T-helper 2 cell treated with Interferon-gamma antibody and Interleukin-4, amounts not matched to agents 5 μg/mL and 100 μg/mL, for 36 hours (primary cell): ENCODE measurements at regions not wholly inside any gene's neighbourhood (a gene's known extent, or its start where the extent isn't known, plus 50 kb on each side); places are given as distances from the start of the nearest gene placed in this dataset.
"Not testable (repeated sequence)": the region's sequence is repeated elsewhere in the genome, so short reads cannot be mapped to it uniquely, and the experiment has no call there.

ENCODE experiments used
- DNase-seq: peaks from one replicate; pipeline ENCODE4 v3.0.0; 2021; ENCODE audit warnings: low spot score
- H3K27ac Mint-ChIP-seq: one replicate; pipeline ENCODE4 v1.8.0; 2021; ENCODE audit warnings: mild to moderate bottlenecking, mixed read lengths
- H3K27me3 Mint-ChIP-seq: one replicate; pipeline ENCODE4 v1.8.0; 2021; ENCODE audit warnings: low read depth, mixed read lengths
- H3K36me3 Mint-ChIP-seq: one replicate; pipeline ENCODE4 v1.8.0; 2021; ENCODE audit warnings: low read depth, mixed read lengths
- H3K4me1 Mint-ChIP-seq: one replicate; pipeline ENCODE4 v1.8.0; 2021; ENCODE audit warnings: low read depth, mixed read lengths
- H3K4me3 Mint-ChIP-seq: one replicate; pipeline ENCODE4 v1.8.0; 2022; ENCODE audit warnings: mild to moderate bottlenecking, moderate library complexity, mixed read lengths
- H3K9me3 Mint-ChIP-seq: one replicate; pipeline ENCODE4 v1.8.0; 2021; ENCODE audit warnings: mixed read lengths

DNA sequence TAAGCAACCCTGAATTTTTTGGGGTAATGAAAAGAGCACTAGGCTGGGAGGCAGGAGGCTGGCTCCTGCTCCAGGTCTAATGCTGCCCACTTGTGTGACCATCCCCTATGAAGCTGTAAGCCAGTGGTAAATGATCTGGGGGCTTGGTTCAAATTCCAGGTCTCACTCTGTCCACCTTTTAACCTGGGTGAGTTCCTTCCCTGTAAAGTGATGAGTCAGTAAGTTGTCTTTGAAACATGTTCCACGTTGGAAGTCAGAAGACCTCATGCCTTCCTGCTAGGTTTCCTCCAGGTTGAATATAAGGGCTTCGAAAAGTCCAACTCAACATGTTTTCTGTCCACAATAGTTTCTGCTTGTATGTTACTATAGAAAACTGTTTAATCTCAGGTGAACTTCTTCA is 160.9 kb upstream of the MYT1L start:
- Mint-ChIP-seq H3K4me3 (no peak overlapping the region), H3K9me3 (no peaks in the 10 kb centered on the region), H3K27me3 (no peaks in the 10 kb centered on the region), H3K27ac (no peak overlapping the region), H3K36me3 (no peaks in the 10 kb centered on the region), H3K4me1 (no peaks in the 10 kb centered on the region)
- DNase-seq: no peak

GRCh38 chr2:2484301-2484700 is 153.2 kb upstream of the MYT1L start:
- Mint-ChIP-seq H3K4me1 (no peaks in the 10 kb centered on the region), H3K4me3 (no peak overlapping the region), H3K27ac (no peak overlapping the region), H3K9me3 (no peaks in the 10 kb centered on the region), H3K36me3 (no peaks in the 10 kb centered on the region), H3K27me3 (no peaks in the 10 kb centered on the region)
- no peak for DNase-seq

DNA sequence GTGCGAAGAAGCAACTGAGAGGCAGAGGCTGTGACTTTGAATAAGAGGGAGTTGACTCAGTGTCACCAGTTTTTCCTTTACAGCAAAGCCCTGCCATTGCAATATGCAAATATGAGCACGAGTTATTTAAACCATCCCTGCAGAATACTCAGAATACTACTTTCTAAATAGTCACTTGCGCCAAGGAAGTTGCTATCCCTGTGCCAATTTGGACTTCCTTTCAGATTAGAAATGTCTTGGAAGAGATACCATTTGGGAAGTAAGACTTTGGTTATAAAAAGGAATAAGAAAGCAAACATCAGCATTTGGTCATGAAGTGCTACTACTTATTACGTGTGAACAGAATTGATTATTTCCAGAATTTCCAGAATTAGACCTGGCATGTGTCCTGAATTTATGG is 151.8 kb upstream of the MYT1L start:
- Mint-ChIP-seq H3K9me3 (no peaks in the 10 kb centered on the region), H3K4me1 (no peaks in the 10 kb centered on the region), H3K36me3 (no peaks in the 10 kb centered on the region), H3K27me3 (no peaks in the 10 kb centered on the region), H3K27ac (no peak overlapping the region), H3K4me3 (no peak overlapping the region)
- DNase-seq: no peak

DNA sequence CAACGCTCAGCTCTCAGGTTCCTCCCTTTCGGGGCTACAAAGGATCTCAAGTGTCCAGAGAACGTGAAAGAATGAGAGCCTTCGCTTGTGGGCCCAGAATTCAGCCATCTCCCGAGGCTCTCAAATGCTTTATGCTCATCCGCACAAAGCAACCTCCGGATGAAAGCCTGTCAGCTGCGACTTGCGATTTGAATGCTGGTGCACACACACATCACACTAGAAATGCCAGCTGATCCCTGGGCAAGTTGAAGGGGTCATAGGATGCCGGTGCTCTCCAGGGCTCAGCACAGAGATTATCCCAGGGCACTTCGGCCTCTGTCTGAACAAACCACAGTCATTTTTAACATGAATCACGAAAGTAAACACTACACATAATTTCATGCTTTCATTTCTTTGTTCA is 141.8 kb upstream of the MYT1L start:
- Mint-ChIP-seq H3K9me3 (no peaks in the 10 kb centered on the region), H3K36me3 (no peaks in the 10 kb centered on the region), H3K27ac (no peak overlapping the region), H3K27me3 (no peaks in the 10 kb centered on the region), H3K4me1 (no peaks in the 10 kb centered on the region), H3K4me3 (no peak overlapping the region)
- no peak for DNase-seq

- Mint-ChIP-seq H3K4me1 (no peaks in the 10 kb centered on the region), H3K9me3 (no peaks in the 10 kb centered on the region)
Observed at GRCh38 chr2:2472044-2472443, 141.0 kb upstream of the MYT1L start.

DNA sequence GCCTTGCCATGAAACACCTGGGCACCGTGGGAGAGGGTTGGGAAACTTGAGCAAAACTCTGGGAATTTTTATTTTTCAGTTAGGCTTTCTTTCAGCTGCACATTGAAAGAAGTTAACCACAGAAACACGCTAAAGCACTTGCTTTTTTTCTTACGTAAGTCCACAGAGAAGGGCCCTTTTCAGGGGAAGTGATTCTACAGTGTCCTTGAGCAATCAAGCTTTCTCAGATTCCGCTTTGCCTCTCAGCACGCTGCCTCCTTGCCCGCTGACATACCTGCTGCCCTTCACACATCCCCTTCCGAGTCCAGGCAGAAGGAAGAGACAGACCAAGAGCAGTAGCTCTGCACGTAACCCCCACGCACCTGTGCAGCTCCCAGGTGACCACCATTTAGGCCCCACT is 135.5 kb upstream of the MYT1L start:
- DNase-seq: no peak
- no peaks in the 10 kb centered on the region for H3K36me3 Mint-ChIP-seq
- no peaks in the 10 kb centered on the region for H3K4me1 Mint-ChIP-seq
- H3K9me3 Mint-ChIP-seq: no peaks in the 10 kb centered on the region
- H3K4me3 Mint-ChIP-seq: no peak overlapping the region
- H3K27ac Mint-ChIP-seq: no peak overlapping the region
- H3K27me3 Mint-ChIP-seq: peaks cover 2% of the 10 kb centered on the region

More at GRCh38 chr2:2472044-2472443, 141.0 kb upstream of the MYT1L start:
- Mint-ChIP-seq H3K4me3 (no peak overlapping the region), H3K27me3 (no peaks in the 10 kb centered on the region), H3K27ac (no peak overlapping the region), H3K36me3 (no peaks in the 10 kb centered on the region)
- no peak for DNase-seq

DNA sequence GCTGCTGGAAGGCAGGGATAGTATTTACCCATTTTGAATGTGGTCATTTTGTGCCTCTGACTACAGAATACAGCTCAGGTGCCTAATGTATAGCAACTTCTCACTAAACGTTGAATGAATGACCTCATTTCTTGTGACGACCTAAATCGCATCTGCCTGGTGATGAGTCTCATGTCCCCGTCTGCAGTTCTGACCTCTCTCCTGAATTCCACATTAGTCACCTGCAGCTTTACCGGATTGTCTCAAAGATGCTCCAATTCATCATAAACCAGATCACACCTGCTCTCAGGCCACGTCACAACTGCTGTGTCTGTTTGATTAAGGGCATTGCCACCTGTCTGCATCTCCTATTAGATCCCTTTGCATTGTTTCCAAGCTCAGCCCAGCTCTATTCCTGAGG is 133.6 kb upstream of the MYT1L start:
- Mint-ChIP-seq H3K4me3 (no peak overlapping the region), H3K27ac (no peak overlapping the region), H3K9me3 (no peaks in the 10 kb centered on the region), H3K36me3 (no peaks in the 10 kb centered on the region), H3K27me3 (peaks cover 2% of the 10 kb centered on the region), H3K4me1 (no peaks in the 10 kb centered on the region)
- DNase-seq: no peak

- DNase-seq: no peak
- no peaks in the 10 kb centered on the region for H3K36me3 Mint-ChIP-seq
- no peak overlapping the region for H3K4me3 Mint-ChIP-seq
- H3K4me1 Mint-ChIP-seq: no peaks in the 10 kb centered on the region
- no peak overlapping the region for H3K27ac Mint-ChIP-seq
- no peaks in the 10 kb centered on the region for H3K9me3 Mint-ChIP-seq
- peaks cover 2% of the 10 kb centered on the region for H3K27me3 Mint-ChIP-seq
Observed at GRCh38 chr2:2464094-2464493, 133.0 kb upstream of the MYT1L start.

- Mint-ChIP-seq H3K36me3 (no peaks in the 10 kb centered on the region), H3K4me3 (no peak overlapping the region), H3K9me3 (no peaks in the 10 kb centered on the region), H3K27ac (no peak overlapping the region), H3K27me3 (no peaks in the 10 kb centered on the region), H3K4me1 (no peaks in the 10 kb centered on the region)
- no peak for DNase-seq
Observed at GRCh38 chr2:2456721-2457120, 125.6 kb upstream of the MYT1L start.

GRCh38 chr2:2455151-2455550 is 124.1 kb upstream of the MYT1L start:
- H3K4me3 Mint-ChIP-seq: no peak overlapping the region
- no peaks in the 10 kb centered on the region for H3K9me3 Mint-ChIP-seq
- DNase-seq: no peak
- H3K27me3 Mint-ChIP-seq: no peaks in the 10 kb centered on the region
- no peak overlapping the region for H3K27ac Mint-ChIP-seq
- H3K4me1 Mint-ChIP-seq: no peaks in the 10 kb centered on the region
- H3K36me3 Mint-ChIP-seq: no peaks in the 10 kb centered on the region

GRCh38 chr2:2452961-2453360 is 121.9 kb upstream of the MYT1L start:
- Mint-ChIP-seq H3K9me3 (no peaks in the 10 kb centered on the region), H3K27me3 (no peaks in the 10 kb centered on the region), H3K4me1 (no peaks in the 10 kb centered on the region), H3K4me3 (no peak overlapping the region), H3K36me3 (no peaks in the 10 kb centered on the region), H3K27ac (no peak overlapping the region)
- DNase-seq: no peak

- not testable (repeated sequence) for H3K4me1 Mint-ChIP-seq, H3K27ac Mint-ChIP-seq, H3K9me3 Mint-ChIP-seq, DNase-seq, H3K27me3 Mint-ChIP-seq, H3K4me3 Mint-ChIP-seq, H3K36me3 Mint-ChIP-seq
Observed at GRCh38 chr2:2451275-2451674, 120.2 kb upstream of the MYT1L start.

GRCh38 chr2:2448178-2448577 is 117.1 kb upstream of the MYT1L start:
- Mint-ChIP-seq H3K27ac (no peak overlapping the region), H3K27me3 (no peaks in the 10 kb centered on the region), H3K4me3 (no peak overlapping the region)

DNA sequence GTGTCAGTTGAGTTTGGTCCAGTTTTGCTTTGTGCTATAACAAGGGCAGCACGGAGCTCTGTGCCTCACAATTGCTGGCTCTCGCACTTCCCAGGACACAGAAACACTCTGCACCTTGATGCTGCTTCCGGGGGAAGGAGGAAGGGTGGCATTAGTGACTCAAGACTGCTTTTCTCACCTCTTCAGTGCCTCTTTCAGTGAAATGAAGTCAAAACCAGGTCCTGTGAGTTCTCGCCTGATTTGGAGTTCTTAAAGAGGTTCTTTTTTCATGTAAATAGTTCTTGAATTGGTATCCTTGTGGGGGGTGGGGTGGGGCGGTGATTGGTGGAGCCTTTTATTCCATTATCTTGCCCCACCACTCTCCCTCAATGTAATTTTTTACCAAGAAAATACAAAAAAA is 91.5 kb upstream of the MYT1L start:
- DNase-seq: no peak
- Mint-ChIP-seq H3K27ac (no peak overlapping the region), H3K9me3 (no peaks in the 10 kb centered on the region), H3K36me3 (no peaks in the 10 kb centered on the region), H3K4me1 (no peaks in the 10 kb centered on the region), H3K27me3 (no peaks in the 10 kb centered on the region), H3K4me3 (no peak overlapping the region)

More at GRCh38 chr2:2448178-2448577, 117.1 kb upstream of the MYT1L start:
- Mint-ChIP-seq H3K9me3 (no peaks in the 10 kb centered on the region), H3K4me1 (no peaks in the 10 kb centered on the region), H3K36me3 (no peaks in the 10 kb centered on the region)
- no peak for DNase-seq

DNA sequence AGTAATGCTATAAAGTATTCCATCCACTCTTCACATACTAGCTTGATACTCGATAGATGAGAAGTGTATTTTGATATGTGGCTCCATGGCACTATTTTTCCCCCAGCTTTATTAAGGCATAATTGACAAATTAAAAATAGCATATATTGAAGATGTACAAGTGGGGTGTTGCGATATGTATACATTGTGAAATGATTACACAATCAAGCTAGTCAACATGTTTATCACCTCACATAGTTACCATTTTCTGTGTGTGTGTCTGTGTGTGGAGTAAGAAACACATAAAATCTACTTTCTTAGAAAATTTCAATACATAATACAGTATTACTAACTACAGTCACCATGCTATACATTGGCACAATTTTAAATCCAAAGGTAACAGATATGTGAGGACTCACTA is 82.5 kb upstream of the MYT1L start:
- Mint-ChIP-seq H3K27ac (no peak overlapping the region), H3K4me3 (no peak overlapping the region), H3K4me1 (no peaks in the 10 kb centered on the region), H3K9me3 (no peaks in the 10 kb centered on the region), H3K27me3 (no peaks in the 10 kb centered on the region), H3K36me3 (no peaks in the 10 kb centered on the region)
- DNase-seq: no peak
